ENCODE measurements at regions not wholly inside any gene's neighbourhood (a gene's known extent, or its start where the extent isn't known, plus 50 kb on each side); places are given as distances from the start of the nearest gene placed in this dataset.

GRCh38 chr2:137776697-137777096, 187.6 kb upstream of the HNMT start:
- no peaks in the 10 kb centered on the region for H3K27me3 ChIP-seq (ENCODE audit: insufficient read depth)
- no peaks in the 10 kb centered on the region for H3F3A ChIP-seq (replicated peaks; ENCODE audit: insufficient read depth)
- no peaks in the 10 kb centered on the region for H4K20me1 ChIP-seq (ENCODE audit: insufficient read depth)
- TF ChIP-seq MXI1 (IDR thresholded peaks at IDR 0.05; ENCODE audit: low read depth, low read length): no peak
- H3K4me3 ChIP-seq (ENCODE audit: low read depth in 2 of 2, low read length in 1 of 2): no peak overlapping the region
- no peaks in the 10 kb centered on the region for H3K79me2 ChIP-seq (ENCODE audit: insufficient read depth)
- H3K9me3 ChIP-seq: no peaks in the 10 kb centered on the region
- no peaks in the 10 kb centered on the region for H3K4me1 ChIP-seq (ENCODE audit: control insufficient read depth in 1 of 2, insufficient read depth in 2 of 2, low read depth in 1 of 2, low read length in 1 of 2)
- H3K27ac ChIP-seq (ENCODE audit: low read depth in 2 of 2, low read length in 1 of 2): no peak overlapping the region
- H3K36me3 ChIP-seq (replicated peaks in 1 of 2; ENCODE audit: control insufficient read depth in 1 of 2, insufficient read depth in 2 of 2, low read length in 1 of 2): no peaks in the 10 kb centered on the region
- 13% methylated on average over 3 of the region's 3 CpGs for WGBS (ENCODE audit: low lambda C conversion rate)
- CTCF ChIA-PET: interaction anchor here (1.0 kb wide), 1 partner anchor 856 kb away, joined by 3 read pairs; no protein-coding TSS in a partner anchor
- no peak for DNase-seq
- POLR2A ChIA-PET: no interaction called here
- no peak overlapping the region for H2AFZ ChIP-seq (ENCODE audit: low read depth)
- H3K9ac ChIP-seq: no peak overlapping the region
- H3K4me2 ChIP-seq: no peak overlapping the region
- H3K9me2 ChIP-seq: no peaks in the 10 kb centered on the region

GRCh38 chr2:137797641-137798040, 166.6 kb upstream of the HNMT start:
- no peaks in the 10 kb centered on the region for H3K4me1 ChIP-seq (ENCODE audit: control insufficient read depth in 1 of 2, insufficient read depth in 2 of 2, low read depth in 1 of 2, low read length in 1 of 2)
- H3K27ac ChIP-seq (ENCODE audit: low read depth in 2 of 2, low read length in 1 of 2): no peak overlapping the region
- no peak overlapping the region for H3K9ac ChIP-seq
- H3K4me3 ChIP-seq (ENCODE audit: low read depth in 2 of 2, low read length in 1 of 2): no peak overlapping the region
- ChIA-PET CTCF (no interaction called here), POLR2A (no interaction called here)
- no peak for DNase-seq
- no peaks in the 10 kb centered on the region for H3K9me2 ChIP-seq
- H2AFZ ChIP-seq (ENCODE audit: low read depth): no peak overlapping the region
- H3F3A ChIP-seq (replicated peaks; ENCODE audit: insufficient read depth): no peaks in the 10 kb centered on the region
- H3K79me2 ChIP-seq (ENCODE audit: insufficient read depth): no peaks in the 10 kb centered on the region
- no peak for TF ChIP-seq EZH2phosphoT487 (IDR thresholded peaks at IDR 0.05; ENCODE audit: borderline replicate concordance, low read depth)
- H3K9me3 ChIP-seq: no peaks in the 10 kb centered on the region
- no peaks in the 10 kb centered on the region for H3K27me3 ChIP-seq (ENCODE audit: insufficient read depth)
- H3K4me2 ChIP-seq: no peak overlapping the region
- H4K20me1 ChIP-seq (ENCODE audit: insufficient read depth): no peaks in the 10 kb centered on the region
- no peaks in the 10 kb centered on the region for H3K36me3 ChIP-seq (replicated peaks in 1 of 2; ENCODE audit: control insufficient read depth in 1 of 2, insufficient read depth in 2 of 2, low read length in 1 of 2)

GRCh38 chr2:137799600-137799999, 164.7 kb upstream of the HNMT start:
- DNase-seq: no peak
- no peaks in the 10 kb centered on the region for H3K36me3 ChIP-seq (replicated peaks in 1 of 2; ENCODE audit: control insufficient read depth in 1 of 2, insufficient read depth in 2 of 2, low read length in 1 of 2)
- H3K9ac ChIP-seq: no peak overlapping the region
- no peaks in the 10 kb centered on the region for H4K20me1 ChIP-seq (ENCODE audit: insufficient read depth)
- H3K4me2 ChIP-seq: no peak overlapping the region
- H3F3A ChIP-seq (replicated peaks; ENCODE audit: insufficient read depth): no peaks in the 10 kb centered on the region
- H3K27ac ChIP-seq (ENCODE audit: low read depth in 2 of 2, low read length in 1 of 2): no peak overlapping the region
- H3K4me1 ChIP-seq (ENCODE audit: control insufficient read depth in 1 of 2, insufficient read depth in 2 of 2, low read depth in 1 of 2, low read length in 1 of 2): no peaks in the 10 kb centered on the region
- no peak overlapping the region for H3K4me3 ChIP-seq (ENCODE audit: low read depth in 2 of 2, low read length in 1 of 2)
- no peak for TF ChIP-seq MXI1 (IDR thresholded peaks at IDR 0.05; ENCODE audit: low read depth, low read length)
- no peak for TF ChIP-seq MAX (IDR thresholded peaks at IDR 0.05; ENCODE audit: low read depth)
- TF ChIP-seq REST (IDR thresholded peaks at IDR 0.05; ENCODE audit: low read depth, low read length): no peak
- TF ChIP-seq MEF2A (IDR thresholded peaks at IDR 0.05; ENCODE audit: borderline replicate concordance, low read depth): no peak
- TF ChIP-seq FOXJ3 (CRISPR knock-in tag; IDR thresholded peaks at IDR 0.05): no peak
- no peak for TF ChIP-seq ELF1 (IDR thresholded peaks at IDR 0.05)
- TF ChIP-seq FOSL2 (IDR thresholded peaks at IDR 0.05; ENCODE audit: borderline replicate concordance, low read depth): no peak
- no peak for TF ChIP-seq PBX3 (IDR thresholded peaks at IDR 0.05)
- TF ChIP-seq RXRA (IDR thresholded peaks at IDR 0.05; ENCODE audit: borderline replicate concordance, low read depth): no peak
- ChIA-PET POLR2A (no interaction called here), CTCF (interaction anchor here (1.2 kb wide), 1 partner anchor 10 kb away, joined by 3 read pairs; no protein-coding TSS in a partner anchor)
- no peaks in the 10 kb centered on the region for H3K27me3 ChIP-seq (ENCODE audit: insufficient read depth)
- no peaks in the 10 kb centered on the region for H3K79me2 ChIP-seq (ENCODE audit: insufficient read depth)
- no peaks in the 10 kb centered on the region for H3K9me3 ChIP-seq
- H2AFZ ChIP-seq (ENCODE audit: low read depth): no peak overlapping the region
- H3K9me2 ChIP-seq: no peaks in the 10 kb centered on the region
- WGBS (ENCODE audit: low lambda C conversion rate): 0% methylated on average over 2 of the region's 5 CpGs
